Smooth muscle cell (in vitro differentiated cells): ENCODE measurements at regions not wholly inside any gene's neighbourhood (a gene's known extent, or its start where the extent isn't known, plus 50 kb on each side); places are given as distances from the start of the nearest gene placed in this dataset.

ENCODE experiments used
- DNase-seq: peaks from one replicate; lab custom pipeline; 2025; ENCODE audit not compliant: unreplicated experiment; lab: John Stamatoyannopoulos, UW
- H2AFZ ChIP-seq: fragments of 200-600 bp; sonication (generic); 2 replicates; pipeline ENCODE4 v1.6.0; 2016; ENCODE audit warnings: antibody characterized with exemption, low read depth, mild to moderate bottlenecking
- H3F3A ChIP-seq: fragments of 200-600 bp; sonication (generic); 2 replicates; pipeline ENCODE4 v1.6.0; 2017; ENCODE audit warnings: antibody characterized with exemption, low read depth
- H3K27ac ChIP-seq: fragments of 200-600 bp; sonication (generic); 2 replicates; pipeline ENCODE4 v1.5.1; 2016; ENCODE audit warnings: low read depth, mild to moderate bottlenecking
- H3K27me3 ChIP-seq: fragments of 200-600 bp; sonication (generic); 2 replicates; pipeline ENCODE4 v1.6.1; 2016; ENCODE audit warnings: low read depth, mild to moderate bottlenecking
- H3K36me3 ChIP-seq: fragments of 200-600 bp; sonication (generic); 2 replicates; pipeline ENCODE4 v1.5.1; 2016; ENCODE audit warnings: low read depth
- H3K4me1 ChIP-seq: fragments of 200-600 bp; sonication (generic); 2 replicates; pipeline ENCODE4 v1.5.1; 2016; ENCODE audit warnings: low read depth
- H3K4me2 ChIP-seq: fragments of 200-600 bp; sonication (generic); 2 replicates; pipeline ENCODE4 v1.6.0; 2016; ENCODE audit warnings: mild to moderate bottlenecking
- H3K4me3 ChIP-seq: fragments of 200-600 bp; sonication (generic); 2 replicates; pipeline ENCODE4 v1.5.1; 2016; ENCODE audit warnings: mild to moderate bottlenecking
- H3K79me2 ChIP-seq: fragments of 200-600 bp; sonication (generic); 2 replicates; pipeline ENCODE4 v1.6.0; 2016; ENCODE audit warnings: low read depth, mild to moderate bottlenecking
- H3K9ac ChIP-seq: fragments of 200-600 bp; sonication (generic); 2 replicates; pipeline ENCODE4 v1.6.0; 2016; ENCODE audit warnings: low read depth
- H3K9me3 ChIP-seq: fragments of 200-600 bp; sonication (generic); replicated peaks from 2 replicates; pipeline ENCODE4 v1.5.1; 2016; ENCODE audit warnings: low read depth
- H4K20me1 ChIP-seq: fragments of 200-600 bp; sonication (generic); 2 replicates; pipeline ENCODE4 v1.6.0; 2016; ENCODE audit warnings: low read depth
- WGBS: methylation state at CpG from one replicate; pipeline ENCODE4 v1.1.7; 2016; ENCODE audit warnings: low lambda C conversion rate; 5-methylcytosine and 5-hydroxymethylcytosine counted together
- TF ChIP-seq, protein P1 (sequence below): fragments of 200-600 bp; sonication (generic); IDR thresholded peaks from 2 replicates; pipeline ENCODE4 v1.5.1; 2017; ENCODE audit warnings: borderline replicate concordance, mild to moderate bottlenecking, antibody characterized with exemption; ENCODE audit not compliant: insufficient read depth, poor library complexity, severe bottlenecking

- TF ChIP-seq, protein P1, sequence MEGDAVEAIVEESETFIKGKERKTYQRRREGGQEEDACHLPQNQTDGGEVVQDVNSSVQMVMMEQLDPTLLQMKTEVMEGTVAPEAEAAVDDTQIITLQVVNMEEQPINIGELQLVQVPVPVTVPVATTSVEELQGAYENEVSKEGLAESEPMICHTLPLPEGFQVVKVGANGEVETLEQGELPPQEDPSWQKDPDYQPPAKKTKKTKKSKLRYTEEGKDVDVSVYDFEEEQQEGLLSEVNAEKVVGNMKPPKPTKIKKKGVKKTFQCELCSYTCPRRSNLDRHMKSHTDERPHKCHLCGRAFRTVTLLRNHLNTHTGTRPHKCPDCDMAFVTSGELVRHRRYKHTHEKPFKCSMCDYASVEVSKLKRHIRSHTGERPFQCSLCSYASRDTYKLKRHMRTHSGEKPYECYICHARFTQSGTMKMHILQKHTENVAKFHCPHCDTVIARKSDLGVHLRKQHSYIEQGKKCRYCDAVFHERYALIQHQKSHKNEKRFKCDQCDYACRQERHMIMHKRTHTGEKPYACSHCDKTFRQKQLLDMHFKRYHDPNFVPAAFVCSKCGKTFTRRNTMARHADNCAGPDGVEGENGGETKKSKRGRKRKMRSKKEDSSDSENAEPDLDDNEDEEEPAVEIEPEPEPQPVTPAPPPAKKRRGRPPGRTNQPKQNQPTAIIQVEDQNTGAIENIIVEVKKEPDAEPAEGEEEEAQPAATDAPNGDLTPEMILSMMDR: no peak
- Histone ChIP-seq H2AFZ (no peak overlapping the region), H3K27me3 (no peaks in the 10 kb centered on the region), H3K4me2 (no peak overlapping the region), H3K4me3 (no peak overlapping the region), H3K4me1 (no peaks in the 10 kb centered on the region), H3K36me3 (no peaks in the 10 kb centered on the region), H3K9me3 (no peaks in the 10 kb centered on the region), H3K27ac (peak overlapping the region; percentile 36), H3K79me2 (no peaks in the 10 kb centered on the region), H3K9ac (no peak overlapping the region), H3F3A (no peaks in the 10 kb centered on the region), H4K20me1 (no peaks in the 10 kb centered on the region)
- WGBS: 72% methylated on average over 5 of the region's 5 CpGs
- no peak for DNase-seq
These were observed 76.7 kb upstream of the HS3ST1 start for GRCh38 chr4:11505221-11505971.

DNA sequence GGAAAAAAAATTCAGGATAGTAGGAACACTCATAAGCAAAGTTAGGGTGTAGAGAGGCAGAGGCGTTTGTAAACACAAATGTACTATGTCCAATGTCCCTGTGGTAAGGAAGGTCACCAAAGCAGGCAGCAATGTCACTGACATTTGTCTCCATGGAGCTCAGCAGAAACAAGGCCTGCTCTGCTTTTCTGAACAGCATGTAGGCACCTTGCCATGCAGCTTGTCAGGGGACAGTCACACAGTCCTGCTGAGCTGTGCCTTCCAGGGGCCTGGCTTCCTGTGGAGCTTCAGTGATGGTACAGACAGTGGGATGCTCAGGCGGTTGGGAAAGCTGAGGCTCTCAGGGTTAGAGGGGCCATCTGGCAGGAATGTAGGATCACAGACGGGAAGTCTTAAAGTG, 74.5 kb upstream of the HS3ST1 start:
- H3K4me2 ChIP-seq: no peak overlapping the region
- H3K27ac ChIP-seq: no peak overlapping the region
- no peaks in the 10 kb centered on the region for H3F3A ChIP-seq
- TF ChIP-seq, protein P1: no peak
- no peaks in the 10 kb centered on the region for H3K36me3 ChIP-seq
- H3K9ac ChIP-seq: no peak overlapping the region
- no peaks in the 10 kb centered on the region for H3K4me1 ChIP-seq
- no peaks in the 10 kb centered on the region for H3K79me2 ChIP-seq
- H2AFZ ChIP-seq: peak overlapping the region; percentile 11
- no peak overlapping the region for H3K4me3 ChIP-seq
- no peak for DNase-seq
- H3K27me3 ChIP-seq: no peaks in the 10 kb centered on the region
- H3K9me3 ChIP-seq: no peaks in the 10 kb centered on the region
- no peaks in the 10 kb centered on the region for H4K20me1 ChIP-seq
- 42% methylated on average over 3 of the region's 3 CpGs for WGBS

GRCh38 chr4:11497972-11498371, 69.3 kb upstream of the HS3ST1 start:
- Histone ChIP-seq H3K4me3 (no peak overlapping the region), H3K9ac (peak overlapping the region; percentile 46), H3K79me2 (no peaks in the 10 kb centered on the region), H3K4me1 (no peaks in the 10 kb centered on the region), H3F3A (no peaks in the 10 kb centered on the region), H4K20me1 (no peaks in the 10 kb centered on the region), H3K36me3 (no peaks in the 10 kb centered on the region), H3K27me3 (no peaks in the 10 kb centered on the region), H3K27ac (peak overlapping the region; percentile 85), H3K4me2 (no peak overlapping the region), H2AFZ (no peak overlapping the region), H3K9me3 (no peaks in the 10 kb centered on the region)
- DNase-seq: no peak
- TF ChIP-seq, protein P1: no peak
- 61% methylated on average over 3 of the region's 3 CpGs for WGBS
